DOHH2 (cell line): ENCODE measurements at regions not wholly inside any gene's neighbourhood (a gene's known extent, or its start where the extent isn't known, plus 50 kb on each side); places are given as distances from the start of the nearest gene placed in this dataset.

ENCODE experiments used
- H3F3A ChIP-seq: fragments of 200-600 bp; sonication (generic), shearing (Covaris generic); 2 replicates; pipeline ENCODE4 v1.6.0; 2016; ENCODE audit warnings: antibody characterized with exemption, mild to moderate bottlenecking; ENCODE audit not compliant: control insufficient read depth, insufficient read depth
- H3K27ac ChIP-seq: fragments of 200-600 bp; sonication (generic); 2 replicates; pipeline ENCODE4 v1.5.1; 2014; ENCODE audit warnings: low read depth, mild to moderate bottlenecking, low read length, moderate library complexity
- H3K27me3 ChIP-seq: fragments of 200-600 bp; sonication (generic); 2 replicates; pipeline ENCODE4 v1.6.1; 2014; ENCODE audit warnings: mild to moderate bottlenecking, low read length, mixed read lengths; ENCODE audit not compliant: control insufficient read depth
- H3K36me3 ChIP-seq: fragments of 200-600 bp; sonication (generic); 2 replicates; pipeline ENCODE4 v1.6.1; 2014; ENCODE audit warnings: mild to moderate bottlenecking, low read length, moderate library complexity, mixed read lengths; ENCODE audit not compliant: control insufficient read depth
- H3K4me1 ChIP-seq: fragments of 200-600 bp; sonication (generic); 2 replicates; pipeline ENCODE4 v1.6.1; 2014; ENCODE audit warnings: mild to moderate bottlenecking, low read length, mixed read lengths; ENCODE audit not compliant: control insufficient read depth
- H3K4me2 ChIP-seq: fragments of 200-600 bp; sonication (generic); 2 replicates; pipeline ENCODE4 v1.6.0; 2014; ENCODE audit warnings: mild to moderate bottlenecking, low read length, moderate library complexity
- H3K4me3 ChIP-seq: fragments of 200-600 bp; sonication (generic); 2 replicates; pipeline ENCODE4 v1.5.1; 2014; ENCODE audit warnings: mild to moderate bottlenecking, low read length, mixed read lengths
- H3K79me2 ChIP-seq: fragments of 200-600 bp; sonication (generic); 2 replicates; pipeline ENCODE4 v1.6.1; 2014; ENCODE audit warnings: mild to moderate bottlenecking, low read length, mixed read lengths; ENCODE audit not compliant: control insufficient read depth
- H3K9me2 ChIP-seq: fragments of 200-600 bp; sonication (generic); replicated peaks from 2 replicates; pipeline ENCODE4 v1.6.1; 2014; ENCODE audit warnings: mild to moderate bottlenecking, low read length, mixed read lengths; ENCODE audit not compliant: control insufficient read depth
- H3K9me3 ChIP-seq: fragments of 200-600 bp; sonication (generic); 2 replicates; pipeline ENCODE4 v1.6.1; 2014; ENCODE audit warnings: antibody characterized with exemption, low read length, mixed read lengths; ENCODE audit not compliant: control insufficient read depth, insufficient read depth
- H4K20me1 ChIP-seq: fragments of 200-600 bp; sonication (generic); 2 replicates; pipeline ENCODE4 v1.6.0; 2014; ENCODE audit warnings: low read depth, mild to moderate bottlenecking, antibody characterized with exemption, low read length, moderate library complexity; ENCODE audit not compliant: control insufficient read depth, insufficient read depth
- EZH2phosphoT487 ChIP-seq: fragments of 200-600 bp; sonication (generic); IDR thresholded peaks from 2 replicates; pipeline ENCODE4 v1.6.1; 2017; ENCODE audit warnings: borderline replicate concordance, mild to moderate bottlenecking, antibody characterized with exemption, low read length, moderate library complexity, mixed read lengths
- TF ChIP-seq, protein P1 (sequence below): fragments of 200-600 bp; sonication (generic); IDR thresholded peaks from one replicate; pipeline ENCODE4 v1.5.1; 2014; ENCODE audit warnings: antibody characterized with exemption, mild to moderate bottlenecking, low read depth, low read length; ENCODE audit not compliant: poor library complexity, severe bottlenecking

DNA sequence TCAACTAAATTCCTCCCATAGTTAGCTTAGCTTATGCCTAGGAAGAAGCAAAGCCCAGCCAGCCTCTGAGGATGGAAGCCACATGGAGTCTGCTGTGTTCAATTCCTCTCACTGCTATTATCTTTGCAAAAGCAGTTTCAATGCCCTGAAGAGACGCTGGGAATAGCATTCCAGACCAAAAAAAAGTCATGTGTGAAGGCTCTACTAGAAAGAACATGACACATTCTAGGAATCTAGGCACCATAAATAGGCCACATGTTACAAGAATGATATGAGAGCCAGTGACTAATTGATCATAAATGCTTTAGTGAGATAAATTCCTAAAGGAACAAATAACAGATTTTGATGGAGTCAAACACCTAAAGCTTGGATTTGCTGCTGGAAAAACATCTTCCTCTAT is 800.8 kb downstream of the TUSC7 start:
- H3K79me2 ChIP-seq: no peaks in the 10 kb centered on the region
- H3K4me2 ChIP-seq: no peak overlapping the region
- no peaks in the 10 kb centered on the region for H3K36me3 ChIP-seq
- H4K20me1 ChIP-seq: no peaks in the 10 kb centered on the region
- no peaks in the 10 kb centered on the region for H3F3A ChIP-seq
- H3K4me1 ChIP-seq: no peaks in the 10 kb centered on the region
- no peaks in the 10 kb centered on the region for H3K9me2 ChIP-seq
- no peaks in the 10 kb centered on the region for H3K9me3 ChIP-seq
- H3K27me3 ChIP-seq: no peaks in the 10 kb centered on the region
- no peak overlapping the region for H3K4me3 ChIP-seq
- no peak overlapping the region for H3K27ac ChIP-seq
- no peak for TF ChIP-seq EZH2phosphoT487

DNA sequence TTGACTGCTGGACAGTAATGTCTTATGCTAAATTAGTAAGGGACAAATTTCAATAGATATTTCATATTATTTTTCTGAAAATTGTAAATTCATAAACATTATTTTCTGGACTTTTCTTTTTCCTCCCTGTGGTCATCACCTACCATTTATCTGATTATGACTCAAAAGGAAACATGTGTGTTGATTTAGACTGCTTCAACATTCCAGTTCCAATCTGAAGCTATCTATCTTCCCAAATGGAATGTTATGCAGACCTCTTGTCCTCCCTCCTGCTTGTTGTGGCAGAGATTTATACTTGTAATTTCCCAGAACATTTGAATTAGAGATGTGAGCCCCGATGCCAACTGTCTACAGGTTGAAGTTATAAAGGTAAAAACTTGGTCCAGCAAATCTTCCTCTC is 803.4 kb downstream of the TUSC7 start:
- Histone ChIP-seq H3K4me2 (no peak overlapping the region), H3K27ac (no peak overlapping the region), H3F3A (no peaks in the 10 kb centered on the region), H3K4me1 (no peaks in the 10 kb centered on the region), H3K79me2 (no peaks in the 10 kb centered on the region), H3K36me3 (no peaks in the 10 kb centered on the region), H3K9me2 (no peaks in the 10 kb centered on the region), H4K20me1 (no peaks in the 10 kb centered on the region), H3K27me3 (peaks cover 3% of the 10 kb centered on the region; the same call in 1 of the 2 replicates), H3K9me3 (no peaks in the 10 kb centered on the region), H3K4me3 (no peak overlapping the region)
- TF ChIP-seq, protein P1, sequence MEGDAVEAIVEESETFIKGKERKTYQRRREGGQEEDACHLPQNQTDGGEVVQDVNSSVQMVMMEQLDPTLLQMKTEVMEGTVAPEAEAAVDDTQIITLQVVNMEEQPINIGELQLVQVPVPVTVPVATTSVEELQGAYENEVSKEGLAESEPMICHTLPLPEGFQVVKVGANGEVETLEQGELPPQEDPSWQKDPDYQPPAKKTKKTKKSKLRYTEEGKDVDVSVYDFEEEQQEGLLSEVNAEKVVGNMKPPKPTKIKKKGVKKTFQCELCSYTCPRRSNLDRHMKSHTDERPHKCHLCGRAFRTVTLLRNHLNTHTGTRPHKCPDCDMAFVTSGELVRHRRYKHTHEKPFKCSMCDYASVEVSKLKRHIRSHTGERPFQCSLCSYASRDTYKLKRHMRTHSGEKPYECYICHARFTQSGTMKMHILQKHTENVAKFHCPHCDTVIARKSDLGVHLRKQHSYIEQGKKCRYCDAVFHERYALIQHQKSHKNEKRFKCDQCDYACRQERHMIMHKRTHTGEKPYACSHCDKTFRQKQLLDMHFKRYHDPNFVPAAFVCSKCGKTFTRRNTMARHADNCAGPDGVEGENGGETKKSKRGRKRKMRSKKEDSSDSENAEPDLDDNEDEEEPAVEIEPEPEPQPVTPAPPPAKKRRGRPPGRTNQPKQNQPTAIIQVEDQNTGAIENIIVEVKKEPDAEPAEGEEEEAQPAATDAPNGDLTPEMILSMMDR: no peak
- TF ChIP-seq EZH2phosphoT487: no peak

DNA sequence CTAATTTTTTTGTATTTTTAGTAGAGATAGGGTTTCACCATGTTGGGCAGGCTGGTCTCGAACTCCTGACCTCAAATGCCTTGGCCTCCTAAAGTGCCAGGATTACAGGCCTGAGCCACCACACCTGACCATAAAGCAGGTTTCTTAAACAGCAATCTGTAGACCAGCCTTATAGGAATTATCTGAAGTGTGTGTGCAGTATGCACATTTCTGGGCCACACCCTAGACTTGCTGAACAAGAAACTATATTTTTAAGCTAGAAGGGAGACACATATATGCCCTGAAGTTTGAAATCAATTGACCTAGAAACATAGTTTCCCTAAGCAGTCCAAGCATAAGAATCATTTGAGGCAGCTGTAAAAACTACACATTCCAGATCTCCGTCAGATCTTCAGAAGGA is 805.7 kb downstream of the TUSC7 start:
- no peak overlapping the region for H3K4me2 ChIP-seq
- no peaks in the 10 kb centered on the region for H3K79me2 ChIP-seq
- H3K27ac ChIP-seq: no peak overlapping the region
- no peak overlapping the region for H3K4me3 ChIP-seq
- no peaks in the 10 kb centered on the region for H3F3A ChIP-seq
- no peak for TF ChIP-seq EZH2phosphoT487
- TF ChIP-seq, protein P1: no peak
- no peaks in the 10 kb centered on the region for H3K36me3 ChIP-seq
- no peaks in the 10 kb centered on the region for H3K9me2 ChIP-seq
- H4K20me1 ChIP-seq: no peaks in the 10 kb centered on the region
- H3K27me3 ChIP-seq: peaks cover 5% of the 10 kb centered on the region; the same call in 1 of the 2 replicates
- H3K9me3 ChIP-seq: no peaks in the 10 kb centered on the region
- H3K4me1 ChIP-seq: no peaks in the 10 kb centered on the region

DNA sequence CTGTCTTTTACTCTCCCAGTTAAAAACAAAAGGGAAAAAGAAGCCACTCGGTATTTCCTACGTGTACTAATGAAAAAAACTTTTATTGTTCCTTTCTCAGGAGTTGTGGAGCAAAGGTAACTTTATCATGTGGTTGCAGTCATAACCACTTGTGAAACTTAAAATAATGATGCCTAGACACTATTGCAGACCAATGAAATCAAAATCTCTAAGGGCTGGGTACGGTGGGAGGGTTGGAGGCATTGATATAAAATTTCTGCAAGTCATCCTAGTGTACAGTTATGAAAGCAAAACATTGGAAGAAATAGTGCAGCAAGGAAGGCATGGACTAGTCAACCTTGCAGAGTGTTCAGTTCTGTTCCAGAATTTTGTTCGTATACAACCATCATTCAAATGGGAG is 808.8 kb downstream of the TUSC7 start:
- Histone ChIP-seq H3K79me2 (no peaks in the 10 kb centered on the region), H3K4me2 (no peak overlapping the region), H3K27me3 (peaks cover 5% of the 10 kb centered on the region; the same call in 1 of the 2 replicates), H3K4me1 (no peaks in the 10 kb centered on the region), H3K4me3 (no peak overlapping the region), H3K9me3 (no peaks in the 10 kb centered on the region), H3K36me3 (no peaks in the 10 kb centered on the region), H4K20me1 (no peaks in the 10 kb centered on the region), H3K27ac (no peak overlapping the region), H3F3A (no peaks in the 10 kb centered on the region), H3K9me2 (no peaks in the 10 kb centered on the region)
- no peak for TF ChIP-seq EZH2phosphoT487
- TF ChIP-seq, protein P1: no peak
